Activated gamma-delta T cell (primary cell): ENCODE measurements at regions not wholly inside any gene's neighbourhood (a gene's known extent, or its start where the extent isn't known, plus 50 kb on each side); places are given as distances from the start of the nearest gene placed in this dataset.

Experiments used
- DNase-seq: peaks from one replicate; lab custom pipeline; 2025; lab: John Stamatoyannopoulos, UW

DNA sequence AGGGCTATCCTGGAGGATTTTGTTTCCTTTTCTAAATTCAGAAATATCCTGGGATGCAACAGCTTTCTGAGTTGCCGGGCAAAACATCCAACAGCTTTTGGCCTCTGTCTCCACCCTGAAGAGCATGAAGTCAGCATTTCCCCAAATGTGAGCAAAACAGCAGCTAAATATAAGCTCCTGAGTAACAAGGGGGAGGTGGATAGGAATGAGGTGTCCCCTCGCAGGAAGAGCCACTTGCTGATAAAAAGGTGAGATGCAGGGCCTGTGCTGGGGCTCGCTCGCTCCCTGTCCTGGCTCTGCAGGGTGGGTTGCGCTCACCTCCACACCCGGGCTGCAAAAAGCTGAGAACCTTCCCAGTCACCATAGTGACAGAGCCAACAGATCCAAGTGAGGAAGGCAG lies 264.3 kb downstream of the ZEB1 start:
- no peak for DNase-seq

DNA sequence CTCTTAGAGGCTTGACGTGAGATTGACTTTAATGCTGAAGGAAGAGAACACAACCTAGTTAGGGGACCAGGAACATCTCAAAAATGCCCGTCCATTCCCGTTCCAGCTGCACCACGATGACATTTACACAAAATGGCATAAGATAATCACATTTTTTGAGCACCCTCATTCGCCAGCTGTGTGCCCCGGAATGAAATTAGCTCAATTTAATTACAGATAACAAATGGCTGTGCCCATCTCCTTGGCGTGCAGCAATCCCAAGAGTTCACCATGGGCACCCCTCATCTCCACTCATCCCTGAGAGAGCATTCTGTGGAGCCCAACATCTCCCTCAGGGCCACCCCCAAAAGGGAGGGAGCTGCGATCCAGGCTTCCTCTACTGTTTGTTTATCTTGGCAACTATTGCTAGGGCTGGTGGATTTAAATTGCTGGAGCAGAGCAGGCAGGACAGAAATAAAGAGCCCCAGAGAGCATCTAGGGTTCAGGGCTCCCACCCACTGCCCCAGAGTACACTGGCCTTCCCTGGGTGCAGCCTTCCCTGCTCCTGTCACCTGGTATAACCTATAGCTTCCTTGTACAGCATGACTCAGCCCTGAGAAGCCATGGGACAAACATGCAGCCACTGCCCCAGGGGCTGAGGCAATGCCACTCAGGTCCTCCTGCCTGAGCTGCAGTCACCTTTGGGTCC lies 263.5 kb downstream of the ZEB1 start:
- no peak for DNase-seq

DNA sequence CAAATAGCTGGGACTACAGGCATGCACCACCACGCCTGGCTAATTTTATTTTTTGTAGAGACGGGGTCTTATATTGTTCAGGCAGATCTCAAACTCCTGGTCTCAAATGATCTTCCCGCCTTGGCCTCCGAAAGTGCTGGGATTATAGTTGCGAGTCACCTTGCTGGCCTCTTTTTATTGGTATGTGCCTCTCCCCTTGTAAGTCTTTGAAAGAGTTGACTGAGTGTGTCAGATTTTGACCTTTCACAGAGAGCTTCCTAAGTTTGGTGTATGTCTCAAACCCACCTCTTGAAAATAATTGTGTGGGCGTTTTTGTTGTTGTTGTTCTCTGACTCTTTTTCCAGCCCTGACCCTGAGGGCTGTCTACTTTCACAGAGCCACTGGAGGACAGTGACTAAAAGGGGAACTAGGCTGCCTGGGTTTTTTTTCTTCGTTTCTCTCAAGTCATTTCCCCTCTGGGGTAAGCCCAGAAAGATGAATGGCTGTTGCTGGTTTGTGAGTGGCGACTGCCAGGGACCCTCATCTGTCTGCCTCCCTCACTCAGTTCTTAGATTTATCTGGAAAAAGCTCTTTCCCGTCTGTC lies 262.8 kb downstream of the ZEB1 start:
- DNase-seq, result no peak

- DNase-seq, result no peak
These were observed 261.6 kb downstream of the ZEB1 start for GRCh38 chr10:31580646-31581045.
